ENCODE measurements at regions not wholly inside any gene's neighbourhood (a gene's known extent, or its start where the extent isn't known, plus 50 kb on each side); places are given as distances from the start of the nearest gene placed in this dataset.
"Not testable (repeated sequence)": the region's sequence is repeated elsewhere in the genome, so short reads cannot be mapped to it uniquely, and the experiment has no call there.

DNA sequence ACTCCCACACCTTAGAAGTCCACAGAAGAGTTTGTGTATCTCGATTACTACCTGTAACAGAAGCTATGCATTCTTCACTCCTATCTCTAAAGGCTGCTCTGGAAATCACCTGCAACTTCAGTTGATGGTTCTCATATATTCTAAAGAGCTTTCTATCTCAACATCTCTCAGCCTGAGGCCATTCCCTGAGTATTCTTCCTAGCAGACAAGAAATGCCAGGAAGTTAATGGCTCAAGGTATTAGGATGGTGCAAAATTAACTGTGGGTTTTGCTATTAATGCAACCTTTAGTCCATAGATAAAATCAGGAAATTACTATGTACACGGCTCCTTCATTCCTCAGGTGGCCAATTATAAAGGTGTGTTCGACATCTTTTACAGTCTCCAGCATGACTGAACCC, 290.1 kb downstream of the ZNF716 start:
- not testable (repeated sequence) for DNase-seq (ENCODE audit: low spot score)

DNA sequence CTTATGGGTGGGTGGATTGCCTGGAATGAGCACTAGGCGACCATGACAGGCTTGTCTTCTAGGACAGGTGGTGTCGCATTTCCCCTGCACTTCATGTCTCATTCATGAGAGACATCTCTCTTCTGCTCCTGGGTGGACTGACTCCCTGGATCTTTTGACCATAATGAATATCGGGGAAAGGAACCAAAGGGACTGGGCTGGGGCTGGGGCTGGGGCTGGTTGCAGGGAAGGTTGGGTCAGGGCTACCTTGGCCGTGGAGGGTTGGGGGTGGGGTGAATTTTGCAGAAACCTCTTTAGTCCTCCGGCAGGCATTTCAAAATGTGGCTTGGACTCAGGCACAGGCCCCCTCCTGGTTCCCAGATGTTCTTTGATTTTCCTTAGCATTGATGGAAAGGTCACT, 319.2 kb downstream of the ZNF716 start:
- no peak for DNase-seq (ENCODE audit: low spot score)

DNA sequence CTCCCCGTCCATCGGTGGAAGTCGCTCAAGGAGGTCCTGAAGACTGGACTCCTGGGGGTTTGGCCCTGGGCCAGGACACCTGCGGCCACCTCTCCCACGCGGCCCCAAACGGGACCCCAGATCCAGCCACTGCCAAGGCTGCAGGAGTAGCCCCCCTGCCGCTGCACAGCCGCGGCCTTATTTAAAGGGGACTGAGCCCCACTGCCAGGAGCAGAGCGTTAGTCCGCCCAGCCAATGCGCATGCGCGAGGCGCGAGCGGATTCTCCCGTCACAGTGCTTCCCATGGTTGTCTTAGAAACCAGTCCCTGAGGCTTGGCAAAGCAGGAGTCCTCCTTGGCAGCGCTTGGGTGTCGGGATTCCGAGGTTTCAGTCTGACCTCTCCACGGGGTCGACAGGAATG, 320.0 kb downstream of the ZNF716 start:
- no peak for DNase-seq (ENCODE audit: low spot score)

DNA sequence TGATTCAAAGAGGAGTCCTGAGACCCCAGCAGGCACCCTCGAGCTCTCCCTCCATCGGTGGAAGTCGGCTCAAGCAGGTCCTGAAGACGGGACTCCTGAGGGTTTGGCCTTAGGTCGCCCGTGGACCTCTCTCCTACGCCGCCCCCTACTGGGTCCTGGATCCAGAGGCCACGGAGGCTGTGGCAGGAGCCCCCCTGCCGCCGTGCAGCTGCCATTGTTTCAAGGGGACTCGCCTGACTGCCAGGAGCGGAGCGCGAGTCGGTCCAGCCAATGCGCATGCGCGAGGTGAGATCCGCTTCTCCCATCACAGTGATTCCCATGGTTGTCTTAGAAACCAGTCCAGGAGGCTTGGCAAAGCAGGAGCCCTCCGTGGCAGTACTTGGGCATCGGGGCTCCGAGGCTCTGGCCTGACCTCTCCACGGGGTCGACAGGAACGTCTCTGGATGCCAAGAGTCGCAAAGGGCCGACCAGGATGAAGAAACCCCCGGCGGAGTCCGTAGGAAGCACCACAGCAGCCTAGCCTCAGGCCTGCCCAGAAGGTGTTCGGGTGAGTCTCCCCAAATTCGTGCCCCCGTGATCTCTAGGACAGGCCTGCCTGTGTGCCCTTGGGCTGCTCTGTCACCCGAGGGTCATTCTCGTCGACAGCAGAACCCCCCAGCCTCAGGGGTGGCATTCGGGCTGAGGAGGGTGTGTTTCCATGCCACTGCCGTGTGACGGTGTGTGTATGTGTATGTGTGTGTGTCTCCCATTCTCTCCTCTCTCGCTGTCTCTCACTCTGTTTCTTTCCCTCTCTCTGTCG, 322.3 kb downstream of the ZNF716 start:
- DNase-seq (ENCODE audit: low spot score): no peak

DNA sequence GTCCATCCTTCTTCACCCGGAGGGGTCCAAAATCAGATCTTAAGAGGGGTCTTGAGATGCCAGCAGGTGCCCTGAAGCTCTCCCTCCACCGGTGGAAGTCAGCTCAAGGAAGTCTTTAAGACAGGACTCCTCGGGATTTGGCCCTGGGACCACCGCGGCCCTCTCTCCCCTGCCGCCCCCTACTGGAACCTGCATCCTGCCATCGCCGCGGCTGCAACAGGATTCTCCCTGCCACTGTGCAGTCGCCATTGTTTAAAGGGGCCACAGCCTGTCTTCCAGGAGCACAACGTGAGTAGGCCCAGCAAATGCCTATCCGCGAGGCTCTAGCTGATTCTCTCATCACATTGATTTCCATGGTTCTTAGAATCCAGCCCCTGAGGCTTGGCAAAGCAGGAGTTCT, 324.3 kb downstream of the ZNF716 start:
- DNase-seq (ENCODE audit: low spot score): no peak

DNA sequence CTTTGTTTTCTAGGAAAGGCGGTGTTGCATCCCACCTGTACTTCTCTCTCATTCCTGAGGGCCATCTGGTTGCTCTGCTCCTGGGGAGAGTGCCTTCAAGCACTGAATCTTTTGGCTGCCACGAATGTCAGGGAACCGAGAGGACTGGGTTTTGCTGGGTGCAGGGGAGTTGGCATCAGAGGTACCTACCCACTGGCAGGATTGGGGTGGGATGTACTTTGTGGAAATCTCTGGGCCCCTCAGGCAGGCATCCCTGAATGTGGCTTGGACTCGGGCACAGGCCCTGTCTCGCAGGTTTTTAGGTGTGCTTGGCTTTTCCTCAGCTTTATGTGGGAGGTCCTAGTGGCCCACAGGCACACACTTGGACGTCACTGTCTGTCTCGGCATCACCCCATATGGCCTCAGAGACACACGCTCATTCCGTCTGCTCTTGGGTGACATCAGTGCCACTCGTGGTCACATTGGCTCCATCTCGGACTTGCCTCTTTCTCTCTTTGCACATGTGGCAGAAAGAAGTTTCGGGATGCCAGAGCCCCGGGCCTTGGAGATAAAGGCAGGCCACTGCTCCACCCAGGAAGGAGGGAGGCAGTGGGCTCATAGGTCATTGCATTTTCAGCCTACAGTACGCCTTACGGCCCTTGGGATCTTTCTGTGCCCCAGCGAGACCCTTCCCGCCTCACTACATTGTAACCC, 325.6 kb downstream of the ZNF716 start:
- no peak for DNase-seq (ENCODE audit: low spot score)

DNA sequence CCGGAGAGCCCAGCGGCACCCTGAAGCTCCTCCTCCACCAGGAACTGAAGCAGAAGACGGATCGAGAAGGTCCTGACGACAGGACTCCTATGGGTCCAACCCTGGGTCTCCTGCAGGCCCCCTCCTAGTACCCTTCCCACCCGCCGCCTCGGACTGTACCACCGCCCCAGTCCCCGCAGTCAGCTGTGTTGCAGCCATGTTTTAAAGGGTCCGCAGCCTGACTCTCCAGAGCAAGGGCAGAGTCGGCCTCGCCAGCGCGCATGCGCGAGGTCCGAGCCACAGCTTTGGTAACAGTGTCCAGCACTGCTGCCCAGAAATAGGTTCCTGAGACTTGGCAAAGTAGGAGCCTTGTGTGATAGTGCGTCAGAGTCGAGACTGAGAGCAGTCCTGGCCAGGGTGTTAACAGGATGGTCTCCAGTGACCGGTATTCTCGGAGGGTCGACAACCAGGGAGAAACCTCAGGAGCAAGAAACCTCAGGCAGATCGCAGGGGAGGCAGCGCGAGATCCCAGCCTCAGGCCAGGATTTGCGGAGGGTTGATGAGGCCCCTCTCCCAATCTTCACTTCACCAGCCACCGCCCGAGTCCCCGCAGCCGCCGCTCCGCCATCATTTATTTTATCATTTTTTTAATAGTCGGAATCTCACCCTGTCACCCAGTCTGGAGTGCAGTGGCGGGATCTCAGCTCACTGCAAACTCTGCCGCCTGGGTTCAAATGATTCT, 326.3 kb downstream of the ZNF716 start:
- DNase-seq (ENCODE audit: low spot score): not testable (repeated sequence)

DNA sequence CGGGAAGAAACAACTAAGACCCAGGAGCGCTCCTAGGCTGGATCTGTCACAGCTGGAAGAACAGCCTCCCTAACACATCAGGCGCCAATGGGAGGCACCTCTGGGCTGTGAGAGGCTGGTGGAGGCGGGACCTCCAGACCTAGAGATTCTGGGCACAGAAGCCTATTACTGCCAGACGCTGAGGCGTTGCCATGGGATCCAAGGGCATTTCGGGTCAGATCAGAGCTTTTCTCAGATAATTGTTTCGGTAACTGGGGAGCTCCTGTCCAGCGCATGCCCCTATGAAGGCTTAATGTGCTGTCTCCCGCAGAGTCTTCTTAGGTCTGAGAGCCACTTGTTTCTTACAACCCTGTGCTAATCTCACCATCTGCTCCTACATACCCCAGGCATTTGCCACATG, 339.2 kb downstream of the ZNF716 start:
- DNase-seq (ENCODE audit: low spot score): no peak

DNA sequence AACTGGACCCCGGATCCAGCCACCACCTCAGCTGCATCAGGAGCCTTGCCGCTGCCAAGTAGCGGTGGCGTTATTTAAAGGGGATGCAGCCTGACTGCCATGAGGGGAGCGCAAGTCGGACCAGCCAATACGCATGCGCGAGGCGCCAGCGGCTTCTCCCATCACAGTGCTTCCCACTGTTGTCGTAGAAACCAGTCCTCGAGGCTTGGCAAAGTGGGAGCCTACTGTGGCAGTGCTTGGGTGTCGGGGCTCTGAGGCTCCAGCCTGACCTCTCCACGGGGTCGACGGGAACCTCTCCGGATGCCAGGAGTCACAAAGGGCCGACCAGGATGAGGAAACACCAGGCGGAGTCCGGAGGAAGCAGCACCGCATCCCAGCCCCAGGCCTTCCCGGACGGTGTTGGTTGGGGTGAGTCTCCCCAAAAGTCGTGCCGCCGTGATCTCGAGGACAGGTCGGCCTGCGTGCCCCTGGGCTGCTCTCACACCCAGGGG, 369.6 kb downstream of the ZNF716 start:
- no peak for DNase-seq (ENCODE audit: low spot score)

DNA sequence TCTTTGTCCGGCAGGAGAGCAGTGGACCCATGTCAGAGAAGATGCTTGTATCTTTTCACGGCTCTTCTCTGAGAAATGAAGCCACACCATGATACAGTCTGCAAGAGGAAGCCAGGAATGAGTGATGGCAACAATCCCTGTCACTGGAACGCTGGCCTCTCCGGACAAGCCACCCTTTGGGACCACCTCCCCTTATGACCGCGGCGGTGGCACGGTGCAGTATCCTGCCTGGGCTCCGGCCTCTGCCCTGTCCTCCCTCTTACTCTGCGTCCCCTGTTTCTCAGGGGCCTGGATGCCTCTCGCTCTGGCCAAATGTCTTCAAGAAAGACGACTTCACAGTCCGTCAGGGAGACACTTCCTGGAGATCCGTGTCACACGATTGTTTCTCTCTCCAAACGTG, 370.5 kb downstream of the ZNF716 start:
- no peak for DNase-seq (ENCODE audit: low spot score)

DNA sequence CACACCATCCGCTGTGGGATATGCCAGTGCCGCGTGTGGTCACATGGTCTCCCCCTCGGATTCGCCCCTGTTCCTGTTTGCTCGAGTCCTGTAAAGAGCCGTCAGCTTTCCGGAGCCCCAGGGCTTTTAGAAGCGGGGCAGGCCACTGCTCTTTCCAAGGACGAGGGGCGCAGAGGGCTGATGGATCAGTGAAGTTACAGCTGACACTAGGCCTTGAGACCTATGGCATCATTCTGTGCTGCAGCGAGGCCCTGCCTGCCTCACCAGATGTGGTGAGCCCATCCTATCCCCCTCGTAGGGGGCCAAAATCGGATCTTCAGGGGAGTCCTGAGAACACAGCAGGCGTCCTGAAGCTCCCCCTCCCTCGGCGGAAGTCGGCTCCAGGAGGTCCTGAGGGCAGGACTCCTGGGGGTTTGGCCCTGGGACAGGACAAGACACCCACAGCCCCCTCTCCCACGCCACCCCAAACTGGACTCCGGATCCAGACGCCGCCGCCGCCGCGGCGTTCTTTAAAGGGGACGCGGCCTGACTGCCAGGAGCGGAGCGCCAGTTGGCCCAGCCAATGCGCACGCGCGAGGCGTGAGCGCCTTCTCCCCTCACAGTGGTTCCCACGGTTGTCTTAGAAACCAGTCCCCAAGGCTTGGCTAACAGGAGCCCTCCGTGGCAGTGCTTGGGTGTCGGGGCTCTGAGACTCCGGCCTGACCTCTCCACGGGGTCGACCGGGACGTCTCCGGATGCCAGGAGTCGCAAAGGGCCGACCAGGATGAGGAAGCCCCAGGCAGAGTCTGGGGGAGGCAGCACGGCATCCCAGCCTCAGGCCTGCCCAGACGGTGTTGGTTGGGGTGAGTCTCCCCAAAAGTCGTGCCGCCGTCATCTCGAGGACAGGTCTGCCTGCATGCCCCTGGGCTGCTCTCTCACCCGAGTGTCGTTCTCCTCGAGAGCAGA, 371.7 kb downstream of the ZNF716 start:
- DNase-seq (ENCODE audit: low spot score): no peak

DNA sequence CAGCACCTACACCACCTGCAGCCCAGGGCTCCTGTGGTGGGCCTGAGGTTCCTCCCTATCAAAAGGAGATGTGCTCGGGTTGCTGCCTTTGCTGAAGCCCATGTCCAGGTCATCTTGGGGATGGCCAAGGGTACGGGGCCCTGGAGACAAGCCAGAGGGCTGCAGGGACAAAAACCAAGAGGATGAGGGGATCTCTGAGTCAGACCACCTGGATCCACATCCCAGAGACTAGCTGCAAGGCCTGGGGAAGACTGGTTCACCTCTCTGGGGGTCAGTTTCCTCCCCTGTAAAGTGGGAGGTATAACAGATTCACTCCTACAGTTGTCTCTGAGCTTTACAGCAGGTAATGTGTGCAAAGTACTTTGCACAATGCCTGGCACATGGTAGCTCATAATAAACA, 376.6 kb downstream of the ZNF716 start:
- DNase-seq (ENCODE audit: low spot score): not testable (repeated sequence)

DNA sequence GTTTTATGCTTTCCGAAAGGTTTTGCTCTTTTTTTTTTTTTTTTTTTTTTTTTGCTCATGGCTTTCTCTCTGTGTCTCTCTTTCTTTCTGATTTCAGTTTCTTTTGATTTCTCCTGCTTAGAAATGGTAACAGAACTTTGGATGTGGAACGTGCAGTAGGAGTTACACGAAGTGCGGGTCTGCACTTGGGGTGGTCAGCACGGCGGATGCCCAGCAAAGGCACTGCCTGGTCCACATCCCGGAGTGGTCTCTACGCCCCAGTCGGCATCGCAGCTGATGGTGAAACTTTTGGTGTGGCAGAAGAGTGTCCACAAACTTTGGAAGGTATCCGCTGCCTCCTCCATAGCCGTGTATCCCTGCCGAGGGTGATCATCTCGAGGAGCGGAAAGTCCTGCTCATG, 385.2 kb downstream of the ZNF716 start:
- not testable (repeated sequence) for DNase-seq (ENCODE audit: low spot score)

DNA sequence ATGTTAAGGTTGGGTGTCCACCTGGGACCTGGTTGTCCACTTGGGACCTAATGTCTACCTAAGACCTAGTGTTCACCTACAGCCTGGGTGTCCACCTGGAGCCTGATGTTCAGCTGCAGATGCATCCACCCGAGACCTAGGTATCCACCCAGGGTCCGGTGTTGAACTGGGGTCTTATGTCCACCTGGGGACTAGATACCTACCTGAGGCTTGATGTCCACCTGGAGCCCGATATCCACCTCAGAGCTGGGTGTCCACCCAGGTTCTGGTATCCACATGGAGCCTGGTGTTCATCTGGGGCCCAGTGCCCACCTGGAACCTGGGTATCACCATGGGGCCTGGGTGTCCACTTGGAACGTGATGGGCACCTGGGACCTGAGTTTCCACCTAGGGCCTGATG, 389.2 kb downstream of the ZNF716 start:
- DNase-seq (ENCODE audit: low spot score): not testable (repeated sequence)

DNA sequence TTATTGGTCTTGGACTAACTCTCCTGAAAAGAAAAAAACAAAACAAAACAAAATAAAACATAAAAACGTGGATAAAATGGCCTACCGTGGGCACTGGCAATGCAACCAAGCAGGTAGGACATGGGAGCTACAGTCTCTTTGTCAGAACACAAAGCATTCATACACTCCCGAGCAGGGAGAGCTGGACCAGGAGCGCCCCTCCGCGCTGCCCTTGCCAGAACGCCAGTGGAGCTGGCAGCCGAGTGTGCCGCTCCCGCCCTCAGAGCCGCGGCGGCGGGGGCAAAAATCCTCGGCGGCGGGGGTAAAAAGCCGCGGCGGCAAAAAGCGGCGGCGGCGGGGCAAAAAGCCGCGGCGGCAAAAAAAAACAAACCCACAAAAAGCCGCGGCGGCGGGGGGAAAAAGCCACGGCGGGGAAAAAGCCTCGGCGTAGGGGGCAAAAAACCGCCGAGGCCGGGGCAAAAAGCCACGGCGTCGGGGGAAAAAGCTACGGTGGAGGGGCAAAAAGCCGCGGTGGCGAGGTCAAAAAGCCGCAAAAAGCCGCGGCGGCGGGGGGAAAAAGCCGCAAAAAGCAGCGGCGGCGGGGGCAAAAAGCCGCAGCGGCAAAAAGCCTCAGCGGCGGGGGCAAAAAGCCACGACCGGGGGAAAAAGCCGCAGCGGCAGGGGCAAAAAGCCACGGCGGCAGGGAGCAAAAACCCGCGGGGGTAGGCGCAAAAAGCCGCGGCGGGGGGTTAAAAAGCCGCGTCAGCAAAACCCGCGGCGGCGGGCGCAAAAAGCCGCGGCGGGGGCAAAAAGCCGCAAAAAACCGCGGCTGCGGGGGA, 418.1 kb downstream of the ZNF716 start:
- peak; percentile 0 for DNase-seq (ENCODE audit: low spot score)

DNA sequence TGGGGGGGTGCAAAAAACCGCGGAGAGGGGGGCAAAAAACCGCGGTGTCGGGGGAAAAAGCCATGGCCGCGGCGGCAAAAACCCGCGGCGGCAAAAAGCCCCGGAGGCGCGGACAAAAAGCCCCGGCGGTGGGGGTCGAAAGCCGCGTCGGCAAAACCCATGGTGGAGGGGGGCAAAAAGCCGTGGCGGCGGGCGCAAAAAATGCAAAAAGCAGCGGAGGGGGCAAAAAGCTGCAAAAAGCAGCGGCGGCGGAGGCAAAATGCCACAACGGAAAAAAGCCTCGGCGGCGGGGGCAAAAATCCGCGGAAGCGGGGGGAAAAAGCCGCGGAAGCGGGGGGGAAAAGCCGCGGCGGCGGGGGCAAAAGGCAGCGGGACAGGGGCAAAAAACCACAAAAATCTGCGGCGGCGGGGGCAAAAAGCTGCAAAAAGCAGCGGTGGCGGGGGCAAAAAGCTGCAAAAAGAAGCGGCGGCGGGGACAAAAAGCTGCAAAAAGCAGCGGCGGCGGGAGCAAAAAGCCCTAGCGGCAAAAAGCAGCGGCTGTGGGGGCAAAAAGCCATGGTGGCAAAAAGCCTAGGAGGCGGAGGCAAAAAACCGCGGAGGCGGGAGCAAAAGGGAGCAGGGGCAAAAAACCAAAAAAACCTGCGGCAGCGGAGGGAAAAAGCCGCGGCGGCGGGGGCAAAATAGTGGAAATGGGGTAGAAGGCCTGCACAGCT, 418.9 kb downstream of the ZNF716 start:
- no peak for DNase-seq (ENCODE audit: low spot score)

Data from kidney capillary endothelial cell (primary cell).